ENCODE measurements at regions not wholly inside any gene's neighbourhood (a gene's known extent, or its start where the extent isn't known, plus 50 kb on each side); places are given as distances from the start of the nearest gene placed in this dataset.

GRCh38 chr5:167743695-167744464, 547.6 kb upstream of the WWC1 start:
- no peak overlapping the region for H3K4me3 Mint-ChIP-seq
- no peaks in the 10 kb centered on the region for H3K4me1 Mint-ChIP-seq
- peaks cover 2 to 7% (median 4%) of the 10 kb centered on the region in 3 donors for H3K9me3 Mint-ChIP-seq
- no peak overlapping the region for H3K27ac Mint-ChIP-seq
- H3K36me3 Mint-ChIP-seq, result no peaks in the 10 kb centered on the region
- H3K27me3 Mint-ChIP-seq, result no peaks in the 10 kb centered on the region

DNA sequence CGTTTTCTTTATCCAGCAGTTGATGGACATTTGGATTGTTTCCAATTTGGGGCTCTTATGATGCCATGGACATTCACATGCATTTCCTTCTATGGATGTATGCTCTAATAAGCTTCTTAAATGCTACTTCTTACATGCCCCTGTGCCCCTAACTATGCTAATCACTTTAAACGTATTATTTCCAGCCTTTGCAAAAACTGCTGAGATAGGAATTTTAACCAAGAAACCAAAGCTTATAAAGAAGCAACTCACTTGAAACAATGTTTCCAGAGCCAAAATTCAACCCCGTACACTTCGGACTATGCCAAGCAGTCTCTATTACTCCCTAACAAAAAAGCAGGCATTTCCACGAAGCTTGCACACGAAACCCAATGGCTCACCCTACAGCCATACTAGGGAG, 545.6 kb upstream of the WWC1 start:
- no peaks in the 10 kb centered on the region for H3K27me3 Mint-ChIP-seq
- no peak overlapping the region for H3K4me3 Mint-ChIP-seq
- no peak overlapping the region for H3K27ac Mint-ChIP-seq
- H3K4me1 Mint-ChIP-seq, result no peaks in the 10 kb centered on the region
- H3K9me3 Mint-ChIP-seq, result peaks cover 3 to 11% (median 4%) of the 10 kb centered on the region in 3 donors
- no peaks in the 10 kb centered on the region for H3K36me3 Mint-ChIP-seq

DNA sequence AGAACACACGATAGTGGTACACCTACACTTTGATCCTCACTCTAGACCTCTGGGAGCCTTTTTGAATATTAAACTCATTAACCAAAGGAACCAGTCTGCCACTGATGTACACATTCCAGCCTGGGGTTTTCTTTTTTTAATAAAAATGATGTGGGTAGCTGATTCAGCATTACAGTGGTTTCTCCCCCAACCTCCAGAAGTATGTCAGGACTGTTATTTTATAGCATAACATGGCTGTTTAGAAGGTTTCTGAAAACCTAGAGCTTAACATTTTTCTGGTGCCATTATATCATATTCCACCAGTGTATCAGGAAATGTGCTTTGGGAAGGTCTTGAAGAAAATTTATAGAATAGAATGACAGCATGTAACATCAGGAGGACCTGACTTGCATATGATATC, 540.9 kb upstream of the WWC1 start:
- H3K4me1 Mint-ChIP-seq, result no peaks in the 10 kb centered on the region
- H3K27ac Mint-ChIP-seq, result no peak overlapping the region
- no peaks in the 10 kb centered on the region for H3K27me3 Mint-ChIP-seq
- peaks cover 1 to 12% (median 2%) of the 10 kb centered on the region in 3 donors for H3K9me3 Mint-ChIP-seq
- no peaks in the 10 kb centered on the region for H3K36me3 Mint-ChIP-seq
- H3K4me3 Mint-ChIP-seq, result no peak overlapping the region

DNA sequence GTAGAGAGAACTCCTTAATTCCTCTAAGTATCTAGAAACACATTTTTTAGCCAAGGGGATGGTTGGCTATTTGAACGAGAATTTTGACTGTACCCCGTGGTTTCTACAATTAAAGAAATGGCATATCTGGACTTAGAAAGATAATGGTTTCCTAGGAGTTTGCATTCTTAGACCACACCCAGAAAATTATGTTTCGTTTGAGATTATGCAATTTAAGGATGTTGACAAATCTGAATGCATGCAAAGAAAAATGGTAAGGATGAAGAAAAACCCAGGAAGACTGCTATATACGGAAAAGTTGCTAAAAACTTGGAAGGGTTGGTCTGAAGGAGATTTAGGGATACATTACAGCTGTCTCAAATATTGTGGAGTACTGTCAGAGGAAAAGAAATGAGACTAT, 538.5 kb upstream of the WWC1 start:
- no peak overlapping the region for H3K27ac Mint-ChIP-seq
- no peaks in the 10 kb centered on the region for H3K4me1 Mint-ChIP-seq
- H3K9me3 Mint-ChIP-seq, result peaks cover 0 to 8% (median 2%) of the 10 kb centered on the region in 3 donors
- H3K4me3 Mint-ChIP-seq, result no peak overlapping the region
- H3K36me3 Mint-ChIP-seq, result no peaks in the 10 kb centered on the region
- no peaks in the 10 kb centered on the region for H3K27me3 Mint-ChIP-seq

GRCh38 chr5:167753725-167754490, 537.5 kb upstream of the WWC1 start:
- H3K9me3 Mint-ChIP-seq, result peaks cover 0 to 8% (median 2%) of the 10 kb centered on the region in 3 donors
- no peaks in the 10 kb centered on the region for H3K27me3 Mint-ChIP-seq
- H3K36me3 Mint-ChIP-seq, result no peaks in the 10 kb centered on the region
- no peaks in the 10 kb centered on the region for H3K4me1 Mint-ChIP-seq
- no peak overlapping the region for H3K4me3 Mint-ChIP-seq
- H3K27ac Mint-ChIP-seq, result no peak overlapping the region

DNA sequence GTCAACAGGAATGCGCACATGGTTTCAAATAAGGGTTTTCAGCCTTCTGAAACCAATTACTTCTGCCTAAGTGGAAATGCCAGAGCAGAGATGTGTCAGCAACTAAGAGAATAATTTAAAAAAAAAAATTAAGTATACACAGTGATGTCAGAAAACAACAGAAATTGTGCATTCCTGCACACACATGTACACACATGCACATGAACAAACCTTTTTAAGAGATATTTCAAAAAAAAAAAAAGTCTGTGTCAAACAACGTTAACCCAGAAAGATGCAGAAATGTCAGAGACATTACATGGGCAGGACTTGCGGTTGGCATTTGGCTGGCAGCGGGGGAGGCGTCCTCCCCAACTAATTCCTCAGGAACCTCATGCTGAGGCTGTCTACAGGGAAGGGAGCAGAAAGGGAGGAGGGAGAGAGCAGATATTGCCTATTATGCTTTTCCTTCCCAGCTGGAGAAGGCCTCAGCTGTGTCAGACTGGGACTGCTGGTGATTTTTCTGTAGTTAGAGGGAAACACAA, 536.9 kb upstream of the WWC1 start:
- H3K4me3 Mint-ChIP-seq, result no peak overlapping the region
- no peaks in the 10 kb centered on the region for H3K27me3 Mint-ChIP-seq
- no peak overlapping the region for H3K27ac Mint-ChIP-seq
- no peaks in the 10 kb centered on the region for H3K4me1 Mint-ChIP-seq
- no peaks in the 10 kb centered on the region for H3K36me3 Mint-ChIP-seq
- H3K9me3 Mint-ChIP-seq, result peaks cover 0 to 8% (median 2%) of the 10 kb centered on the region in 3 donors

DNA sequence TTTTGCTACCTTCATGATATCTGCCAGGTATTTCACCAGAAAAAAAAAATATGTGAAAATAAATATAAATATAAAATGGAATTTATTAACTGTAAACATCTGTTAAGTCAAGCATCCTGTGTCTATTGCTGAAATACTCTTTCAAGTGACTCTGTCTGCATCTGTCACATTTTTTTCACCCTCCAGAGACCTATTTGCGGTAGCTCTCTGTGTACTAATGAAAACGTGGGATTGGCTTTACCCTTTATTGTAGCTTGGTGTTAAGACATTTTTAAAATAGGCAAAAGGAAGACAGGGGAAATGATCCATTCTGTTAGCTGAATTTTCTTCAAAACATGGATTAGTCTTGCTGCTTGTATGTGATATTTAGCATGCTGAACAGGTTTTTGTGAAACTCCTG, 536.0 kb upstream of the WWC1 start:
- H3K27ac Mint-ChIP-seq, result no peak overlapping the region
- no peaks in the 10 kb centered on the region for H3K36me3 Mint-ChIP-seq
- H3K27me3 Mint-ChIP-seq, result no peaks in the 10 kb centered on the region
- H3K9me3 Mint-ChIP-seq, result peaks cover 0 to 5% (median 0%) of the 10 kb centered on the region in 3 donors
- no peak overlapping the region for H3K4me3 Mint-ChIP-seq
- H3K4me1 Mint-ChIP-seq, result no peaks in the 10 kb centered on the region

DNA sequence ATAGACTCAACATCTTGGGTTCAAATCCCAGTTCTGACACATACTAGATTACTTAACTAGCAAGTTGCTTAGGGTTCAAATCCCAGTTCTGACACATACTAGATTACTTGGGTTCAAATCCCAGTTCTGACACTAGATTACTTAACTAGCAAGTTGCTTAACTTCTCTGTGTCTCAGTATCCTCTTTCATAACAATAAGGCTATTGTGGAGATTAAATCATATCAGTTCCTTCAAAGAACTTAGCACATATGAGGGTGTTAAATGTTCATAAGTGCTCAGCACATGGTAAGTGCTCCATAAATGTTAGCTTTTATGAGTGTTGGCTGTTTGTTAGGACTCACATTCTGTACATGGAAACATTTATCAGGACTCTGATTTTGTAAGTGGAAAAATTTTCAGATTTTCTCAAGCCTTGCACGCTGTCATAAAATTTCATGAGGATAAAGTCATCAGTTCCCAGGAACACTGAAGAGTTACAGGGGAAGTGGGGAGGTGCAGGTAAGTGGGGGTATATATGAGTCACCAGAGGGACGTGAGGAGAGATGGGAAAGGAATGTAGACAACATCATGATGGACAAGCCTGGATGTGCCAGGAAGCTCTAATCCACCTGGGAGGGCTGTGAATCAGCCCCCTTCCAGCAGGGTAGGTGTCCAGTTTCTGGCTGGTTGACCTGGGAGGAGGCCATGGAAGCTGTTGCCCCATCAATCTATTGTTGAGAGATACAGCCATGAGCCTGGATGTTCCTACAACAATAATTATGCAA, 532.2 kb upstream of the WWC1 start:
- no peak overlapping the region for H3K27ac Mint-ChIP-seq
- H3K4me3 Mint-ChIP-seq, result no peak overlapping the region
- no peaks in the 10 kb centered on the region for H3K36me3 Mint-ChIP-seq
- H3K9me3 Mint-ChIP-seq, result peaks cover 0 to 1% (median 0%) of the 10 kb centered on the region in 3 donors
- no peaks in the 10 kb centered on the region for H3K4me1 Mint-ChIP-seq
- peaks cover 1% of the 10 kb centered on the region for H3K27me3 Mint-ChIP-seq

DNA sequence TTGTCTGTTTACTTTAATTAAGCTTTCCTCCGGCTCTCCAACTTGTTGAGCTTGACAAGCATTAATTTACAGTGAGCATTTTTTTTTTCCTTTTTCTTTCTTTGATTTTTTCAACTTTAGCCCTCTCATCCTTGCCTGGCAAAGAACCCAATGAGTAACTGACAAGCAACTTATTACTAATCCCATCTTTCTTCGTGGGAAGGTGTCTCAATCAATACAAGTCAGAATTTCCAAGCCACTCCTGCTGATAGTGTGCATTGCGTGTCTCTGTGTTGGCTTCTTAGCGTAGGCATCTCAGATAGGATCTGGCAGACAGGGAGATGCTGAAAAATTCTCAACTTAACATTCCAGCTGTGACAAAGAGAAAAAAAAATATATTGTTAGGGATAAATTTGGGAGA, 527.7 kb upstream of the WWC1 start:
- Mint-ChIP-seq H3K27me3 (peaks cover 1% of the 10 kb centered on the region), H3K4me3 (no peak overlapping the region), H3K27ac (no peak overlapping the region), H3K9me3 (peaks cover 0 to 7% (median 1%) of the 10 kb centered on the region in 3 donors), H3K4me1 (no peaks in the 10 kb centered on the region), H3K36me3 (no peaks in the 10 kb centered on the region)

DNA sequence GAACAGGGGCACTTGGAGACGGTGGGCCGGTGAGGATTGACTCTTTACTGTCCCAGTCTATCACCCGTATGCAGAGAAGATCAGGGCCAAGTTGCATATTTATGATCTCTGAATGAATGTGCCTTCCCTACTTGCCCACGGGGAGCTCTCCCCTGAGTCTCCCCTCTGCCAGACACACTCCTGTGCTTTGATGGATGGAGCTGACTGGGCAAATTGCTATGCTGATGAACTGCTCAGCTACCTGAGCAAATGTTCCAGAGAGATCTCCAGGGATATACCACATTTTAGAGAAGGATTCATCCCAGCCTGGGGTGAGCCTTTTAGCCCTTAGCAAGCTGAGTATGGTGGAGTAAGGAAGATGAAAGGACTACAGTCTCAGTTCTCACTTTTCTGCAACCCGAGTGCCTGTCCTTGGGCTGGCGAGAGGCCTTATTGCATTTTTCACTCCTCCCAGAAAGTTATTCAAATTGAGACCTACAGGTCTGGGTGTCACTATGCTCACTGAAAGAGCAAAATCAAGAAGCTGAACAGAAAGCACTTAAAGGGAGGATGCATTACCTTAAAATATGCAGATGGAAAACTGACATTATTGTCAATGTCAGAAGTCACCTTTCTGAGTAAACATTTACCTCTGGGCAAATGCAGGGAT, 526.7 kb upstream of the WWC1 start:
- Mint-ChIP-seq H3K36me3 (no peaks in the 10 kb centered on the region), H3K9me3 (peaks cover 0 to 7% (median 1%) of the 10 kb centered on the region in 3 donors), H3K4me3 (no peak overlapping the region), H3K4me1 (no peaks in the 10 kb centered on the region), H3K27me3 (peaks cover 1% of the 10 kb centered on the region), H3K27ac (no peak overlapping the region)

- no peak overlapping the region for H3K4me3 Mint-ChIP-seq
- H3K27me3 Mint-ChIP-seq, result peaks cover 1% of the 10 kb centered on the region
- no peak overlapping the region for H3K27ac Mint-ChIP-seq
- H3K4me1 Mint-ChIP-seq, result no peaks in the 10 kb centered on the region
- H3K9me3 Mint-ChIP-seq, result peaks cover 0 to 7% (median 1%) of the 10 kb centered on the region in 3 donors
- H3K36me3 Mint-ChIP-seq, result no peaks in the 10 kb centered on the region
These were observed 526.1 kb upstream of the WWC1 start for GRCh38 chr5:167765352-167765751.

DNA sequence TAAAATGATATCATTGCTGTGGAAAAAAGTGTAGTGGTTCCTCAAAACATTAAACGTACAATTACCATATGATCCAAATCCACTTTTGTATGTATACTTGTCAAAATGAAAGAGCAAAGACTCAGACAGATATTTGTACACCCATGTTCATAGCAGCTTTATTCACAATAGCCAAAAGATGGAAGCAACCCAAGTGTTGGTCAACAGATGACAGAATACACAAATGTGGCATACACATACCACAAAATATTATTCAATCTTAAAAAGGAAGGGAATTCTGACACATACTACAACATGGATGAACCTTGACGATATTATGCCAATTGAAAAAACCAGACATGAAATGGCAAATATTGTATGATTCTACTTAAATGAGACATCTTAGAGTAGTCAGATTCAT, 524.5 kb upstream of the WWC1 start:
- H3K27me3 Mint-ChIP-seq, result no peaks in the 10 kb centered on the region
- no peak overlapping the region for H3K27ac Mint-ChIP-seq
- H3K4me1 Mint-ChIP-seq, result no peaks in the 10 kb centered on the region
- H3K36me3 Mint-ChIP-seq, result no peaks in the 10 kb centered on the region
- no peak overlapping the region for H3K4me3 Mint-ChIP-seq
- H3K9me3 Mint-ChIP-seq, result peaks cover 0 to 7% (median 0%) of the 10 kb centered on the region in 3 donors

- Mint-ChIP-seq H3K27ac (no peak overlapping the region), H3K36me3 (no peaks in the 10 kb centered on the region), H3K4me1 (no peaks in the 10 kb centered on the region), H3K9me3 (peaks cover 0 to 7% (median 0%) of the 10 kb centered on the region in 3 donors), H3K27me3 (no peaks in the 10 kb centered on the region), H3K4me3 (no peak overlapping the region)
These were observed 523.6 kb upstream of the WWC1 start for GRCh38 chr5:167767795-167768194.

GRCh38 chr5:167769846-167770413, 521.5 kb upstream of the WWC1 start:
- Mint-ChIP-seq H3K4me3 (no peak overlapping the region), H3K4me1 (no peaks in the 10 kb centered on the region), H3K36me3 (no peaks in the 10 kb centered on the region), H3K27ac (no peak overlapping the region), H3K9me3 (peaks cover 0 to 3% (median 0%) of the 10 kb centered on the region in 3 donors), H3K27me3 (no peaks in the 10 kb centered on the region)

All from IgD-negative memory B cell (primary cell).